DOHH2 (cell line): ENCODE measurements at regions not wholly inside any gene's neighbourhood (a gene's known extent, or its start where the extent isn't known, plus 50 kb on each side); places are given as distances from the start of the nearest gene placed in this dataset.

Experiments
- H3F3A ChIP-seq: fragments of 200-600 bp; sonication (generic), shearing (Covaris generic); 2 replicates; pipeline ENCODE4 v1.6.0; 2016; ENCODE audit warnings: antibody characterized with exemption, mild to moderate bottlenecking; ENCODE audit not compliant: control insufficient read depth, insufficient read depth
- H3K27ac ChIP-seq: fragments of 200-600 bp; sonication (generic); 2 replicates; pipeline ENCODE4 v1.5.1; 2014; ENCODE audit warnings: low read depth, mild to moderate bottlenecking, low read length, moderate library complexity
- H3K27me3 ChIP-seq: fragments of 200-600 bp; sonication (generic); 2 replicates; pipeline ENCODE4 v1.6.1; 2014; ENCODE audit warnings: mild to moderate bottlenecking, low read length, mixed read lengths; ENCODE audit not compliant: control insufficient read depth
- H3K36me3 ChIP-seq: fragments of 200-600 bp; sonication (generic); 2 replicates; pipeline ENCODE4 v1.6.1; 2014; ENCODE audit warnings: mild to moderate bottlenecking, low read length, moderate library complexity, mixed read lengths; ENCODE audit not compliant: control insufficient read depth
- H3K4me1 ChIP-seq: fragments of 200-600 bp; sonication (generic); 2 replicates; pipeline ENCODE4 v1.6.1; 2014; ENCODE audit warnings: mild to moderate bottlenecking, low read length, mixed read lengths; ENCODE audit not compliant: control insufficient read depth
- H3K4me2 ChIP-seq: fragments of 200-600 bp; sonication (generic); 2 replicates; pipeline ENCODE4 v1.6.0; 2014; ENCODE audit warnings: mild to moderate bottlenecking, low read length, moderate library complexity
- H3K4me3 ChIP-seq: fragments of 200-600 bp; sonication (generic); 2 replicates; pipeline ENCODE4 v1.5.1; 2014; ENCODE audit warnings: mild to moderate bottlenecking, low read length, mixed read lengths
- H3K79me2 ChIP-seq: fragments of 200-600 bp; sonication (generic); 2 replicates; pipeline ENCODE4 v1.6.1; 2014; ENCODE audit warnings: mild to moderate bottlenecking, low read length, mixed read lengths; ENCODE audit not compliant: control insufficient read depth
- H3K9me2 ChIP-seq: fragments of 200-600 bp; sonication (generic); replicated peaks from 2 replicates; pipeline ENCODE4 v1.6.1; 2014; ENCODE audit warnings: mild to moderate bottlenecking, low read length, mixed read lengths; ENCODE audit not compliant: control insufficient read depth
- H3K9me3 ChIP-seq: fragments of 200-600 bp; sonication (generic); 2 replicates; pipeline ENCODE4 v1.6.1; 2014; ENCODE audit warnings: antibody characterized with exemption, low read length, mixed read lengths; ENCODE audit not compliant: control insufficient read depth, insufficient read depth
- H4K20me1 ChIP-seq: fragments of 200-600 bp; sonication (generic); 2 replicates; pipeline ENCODE4 v1.6.0; 2014; ENCODE audit warnings: low read depth, mild to moderate bottlenecking, antibody characterized with exemption, low read length, moderate library complexity; ENCODE audit not compliant: control insufficient read depth, insufficient read depth
- EZH2phosphoT487 ChIP-seq: fragments of 200-600 bp; sonication (generic); IDR thresholded peaks from 2 replicates; pipeline ENCODE4 v1.6.1; 2017; ENCODE audit warnings: borderline replicate concordance, mild to moderate bottlenecking, antibody characterized with exemption, low read length, moderate library complexity, mixed read lengths
- TF ChIP-seq, protein P1 (sequence below): fragments of 200-600 bp; sonication (generic); IDR thresholded peaks from one replicate; pipeline ENCODE4 v1.5.1; 2014; ENCODE audit warnings: antibody characterized with exemption, mild to moderate bottlenecking, low read depth, low read length; ENCODE audit not compliant: poor library complexity, severe bottlenecking

DNA sequence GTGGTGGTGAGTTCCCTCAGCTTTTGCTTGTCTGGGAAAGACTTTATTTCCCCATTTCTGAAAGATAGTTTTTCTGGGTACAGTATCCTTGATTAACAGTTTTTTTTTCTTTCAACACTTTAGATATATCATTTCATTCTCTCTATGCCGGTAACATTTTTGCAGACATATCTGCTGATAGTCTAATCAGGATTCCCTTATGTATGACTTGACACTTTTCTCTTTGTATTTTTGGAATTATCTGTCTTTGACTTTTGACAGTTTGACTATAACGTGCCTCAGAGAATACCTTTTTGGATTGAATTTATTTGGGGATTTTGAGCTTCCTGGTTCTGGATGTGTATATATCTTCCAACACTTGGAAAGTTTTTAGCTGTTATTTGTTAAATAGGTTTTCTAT lies 234.8 kb upstream of the PRICKLE1 start:
- Histone ChIP-seq H4K20me1 (no peaks in the 10 kb centered on the region), H3K79me2 (no peaks in the 10 kb centered on the region), H3K4me2 (no peak overlapping the region), H3K4me3 (no peak overlapping the region), H3K27me3 (no peaks in the 10 kb centered on the region), H3K27ac (no peak overlapping the region), H3K9me3 (no peaks in the 10 kb centered on the region), H3K4me1 (no peaks in the 10 kb centered on the region), H3K9me2 (no peaks in the 10 kb centered on the region), H3K36me3 (no peaks in the 10 kb centered on the region), H3F3A (no peaks in the 10 kb centered on the region)
- TF ChIP-seq, protein P1, sequence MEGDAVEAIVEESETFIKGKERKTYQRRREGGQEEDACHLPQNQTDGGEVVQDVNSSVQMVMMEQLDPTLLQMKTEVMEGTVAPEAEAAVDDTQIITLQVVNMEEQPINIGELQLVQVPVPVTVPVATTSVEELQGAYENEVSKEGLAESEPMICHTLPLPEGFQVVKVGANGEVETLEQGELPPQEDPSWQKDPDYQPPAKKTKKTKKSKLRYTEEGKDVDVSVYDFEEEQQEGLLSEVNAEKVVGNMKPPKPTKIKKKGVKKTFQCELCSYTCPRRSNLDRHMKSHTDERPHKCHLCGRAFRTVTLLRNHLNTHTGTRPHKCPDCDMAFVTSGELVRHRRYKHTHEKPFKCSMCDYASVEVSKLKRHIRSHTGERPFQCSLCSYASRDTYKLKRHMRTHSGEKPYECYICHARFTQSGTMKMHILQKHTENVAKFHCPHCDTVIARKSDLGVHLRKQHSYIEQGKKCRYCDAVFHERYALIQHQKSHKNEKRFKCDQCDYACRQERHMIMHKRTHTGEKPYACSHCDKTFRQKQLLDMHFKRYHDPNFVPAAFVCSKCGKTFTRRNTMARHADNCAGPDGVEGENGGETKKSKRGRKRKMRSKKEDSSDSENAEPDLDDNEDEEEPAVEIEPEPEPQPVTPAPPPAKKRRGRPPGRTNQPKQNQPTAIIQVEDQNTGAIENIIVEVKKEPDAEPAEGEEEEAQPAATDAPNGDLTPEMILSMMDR, result no peak
- TF ChIP-seq EZH2phosphoT487, result no peak

DNA sequence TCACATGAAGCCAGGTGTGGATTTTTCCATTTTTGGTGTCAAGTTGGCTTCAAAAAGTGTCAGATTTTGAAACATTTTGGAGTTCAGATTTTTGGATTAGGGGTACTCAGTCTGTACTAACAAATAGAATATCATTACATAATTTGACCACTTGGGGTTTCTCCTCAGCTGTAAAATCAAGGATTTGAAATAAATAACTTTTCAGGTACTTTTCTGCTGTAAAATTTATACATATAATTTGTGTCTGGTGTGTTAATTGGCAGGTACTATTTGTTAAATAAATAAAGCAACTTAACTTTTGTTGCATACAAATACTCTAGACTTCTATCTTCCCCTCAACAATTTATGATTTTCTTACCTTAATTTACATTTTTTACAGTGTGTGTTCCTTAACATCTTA lies 234.1 kb upstream of the PRICKLE1 start:
- no peak for TF ChIP-seq EZH2phosphoT487
- TF ChIP-seq, protein P1, result no peak
- H3K27me3 ChIP-seq, result no peaks in the 10 kb centered on the region
- no peak overlapping the region for H3K27ac ChIP-seq
- H3K9me2 ChIP-seq, result no peaks in the 10 kb centered on the region
- no peaks in the 10 kb centered on the region for H3K36me3 ChIP-seq
- H3K4me1 ChIP-seq, result no peaks in the 10 kb centered on the region
- no peak overlapping the region for H3K4me3 ChIP-seq
- H4K20me1 ChIP-seq, result no peaks in the 10 kb centered on the region
- H3K4me2 ChIP-seq, result no peak overlapping the region
- H3F3A ChIP-seq, result no peaks in the 10 kb centered on the region
- no peaks in the 10 kb centered on the region for H3K79me2 ChIP-seq
- H3K9me3 ChIP-seq, result no peaks in the 10 kb centered on the region

DNA sequence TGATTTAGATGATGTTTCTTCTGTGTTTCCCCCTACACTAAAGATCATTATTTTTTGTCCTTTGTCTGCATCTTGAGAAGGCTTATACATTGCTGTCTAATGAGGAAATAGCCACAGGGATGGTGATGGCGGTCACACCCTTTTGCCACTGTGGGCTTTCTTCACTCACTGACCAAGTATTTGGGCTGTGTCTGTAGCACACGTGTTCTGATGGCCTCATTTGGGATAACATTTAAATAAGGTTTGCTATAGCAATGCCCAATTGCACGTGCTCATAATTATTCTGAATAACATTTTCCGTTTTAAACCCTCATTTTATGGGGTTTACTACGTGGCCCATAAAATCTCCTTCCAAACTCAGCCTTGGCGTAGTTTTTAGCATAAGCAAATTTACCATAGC lies 230.3 kb upstream of the PRICKLE1 start:
- H3K79me2 ChIP-seq, result no peaks in the 10 kb centered on the region
- no peaks in the 10 kb centered on the region for H3K9me2 ChIP-seq
- H3K27me3 ChIP-seq, result no peaks in the 10 kb centered on the region
- H3K27ac ChIP-seq, result no peak overlapping the region
- H3K9me3 ChIP-seq, result no peaks in the 10 kb centered on the region
- no peaks in the 10 kb centered on the region for H3K4me1 ChIP-seq
- no peaks in the 10 kb centered on the region for H3F3A ChIP-seq
- H3K36me3 ChIP-seq, result no peaks in the 10 kb centered on the region
- H3K4me2 ChIP-seq, result no peak overlapping the region
- H3K4me3 ChIP-seq, result no peak overlapping the region
- no peaks in the 10 kb centered on the region for H4K20me1 ChIP-seq
- TF ChIP-seq, protein P1, result no peak
- no peak for TF ChIP-seq EZH2phosphoT487

DNA sequence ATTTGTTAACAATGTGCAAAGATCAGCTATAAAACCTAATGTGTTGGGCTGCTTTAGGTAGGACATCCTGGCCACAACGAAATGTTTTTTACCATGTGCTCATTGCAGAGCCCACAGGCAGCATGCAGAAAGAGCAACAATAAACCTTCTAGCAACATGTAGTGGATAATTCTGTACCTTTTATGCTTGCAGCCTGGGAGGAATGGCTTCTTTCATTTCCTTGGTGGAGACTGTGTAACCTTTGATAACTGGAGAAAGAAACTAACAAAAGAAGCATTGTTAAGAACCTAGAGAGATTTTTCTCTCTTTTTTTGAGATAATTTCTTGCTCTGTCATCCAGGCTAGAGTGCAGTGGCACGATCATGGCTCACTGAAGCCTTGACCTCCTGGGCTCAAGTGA lies 225.5 kb upstream of the PRICKLE1 start:
- no peak for TF ChIP-seq EZH2phosphoT487
- TF ChIP-seq, protein P1, result no peak
- no peaks in the 10 kb centered on the region for H3K79me2 ChIP-seq
- H4K20me1 ChIP-seq, result no peaks in the 10 kb centered on the region
- no peak overlapping the region for H3K4me3 ChIP-seq
- H3K27ac ChIP-seq, result no peak overlapping the region
- H3K4me1 ChIP-seq, result no peaks in the 10 kb centered on the region
- H3K36me3 ChIP-seq, result no peaks in the 10 kb centered on the region
- no peaks in the 10 kb centered on the region for H3K9me2 ChIP-seq
- H3K27me3 ChIP-seq, result no peaks in the 10 kb centered on the region
- no peak overlapping the region for H3K4me2 ChIP-seq
- H3F3A ChIP-seq, result no peaks in the 10 kb centered on the region
- no peaks in the 10 kb centered on the region for H3K9me3 ChIP-seq
